GM06990 (cell line): ENCODE measurements at regions not wholly inside any gene's neighbourhood (a gene's known extent, or its start where the extent isn't known, plus 50 kb on each side); places are given as distances from the start of the nearest gene placed in this dataset.

Experiments
- DNase-seq: peaks from one replicate; pipeline ENCODE4 v3.0.0-alpha.2; 2011; ENCODE audit not compliant: insufficient read length; ENCODE audit errors: extremely low read depth
- H3K27me3 ChIP-seq: replicated peaks from 2 replicates; pipeline ENCODE4 v1.6.0; 2011; ENCODE audit warnings: low read length; ENCODE audit not compliant: control insufficient read depth, insufficient read depth
- H3K36me3 ChIP-seq: 2 replicates; pipeline ENCODE4 v1.5.1; 2011; ENCODE audit warnings: low read length; ENCODE audit not compliant: control insufficient read depth, insufficient read depth
- H3K4me3 ChIP-seq: replicated peaks from 2 replicates; pipeline ENCODE4 v1.5.1; 2011; ENCODE audit warnings: low read depth, mild to moderate bottlenecking, control low read depth, low read length
- CTCF ChIP-seq: IDR thresholded peaks from 2 replicates; pipeline ENCODE4 v1.5.1; 2011; ENCODE audit warnings: low read length, control low read depth, mild to moderate bottlenecking, inconsistent platforms; ENCODE audit not compliant: insufficient read depth, poor library complexity, severe bottlenecking

- H3K27me3 ChIP-seq = no peaks in the 10 kb centered on the region
- no peak overlapping the region for H3K4me3 ChIP-seq
- DNase-seq = no peak
- no peak for TF ChIP-seq CTCF
- H3K36me3 ChIP-seq = no peaks in the 10 kb centered on the region
Observed at GRCh38 chr13:99656844-99657381, 155.6 kb downstream of the TM9SF2 start.

GRCh38 chr13:99656092-99656745, 154.9 kb downstream of the TM9SF2 start:
- Histone ChIP-seq H3K27me3 (no peaks in the 10 kb centered on the region), H3K4me3 (no peak overlapping the region), H3K36me3 (no peaks in the 10 kb centered on the region)
- peak; percentile 92 for TF ChIP-seq CTCF
- no peak for DNase-seq

GRCh38 chr13:99655351-99656091, 154.2 kb downstream of the TM9SF2 start:
- Histone ChIP-seq H3K36me3 (no peaks in the 10 kb centered on the region), H3K27me3 (no peaks in the 10 kb centered on the region), H3K4me3 (no peak overlapping the region)
- no peak for TF ChIP-seq CTCF
- DNase-seq = no peak

- Histone ChIP-seq H3K36me3 (no peaks in the 10 kb centered on the region), H3K27me3 (no peaks in the 10 kb centered on the region), H3K4me3 (no peak overlapping the region)
- DNase-seq = no peak
- no peak for TF ChIP-seq CTCF
Observed at GRCh38 chr13:99654076-99654475, 152.8 kb downstream of the TM9SF2 start.

- Histone ChIP-seq H3K27me3 (no peaks in the 10 kb centered on the region), H3K36me3 (no peaks in the 10 kb centered on the region), H3K4me3 (no peak overlapping the region)
- TF ChIP-seq CTCF = no peak
- DNase-seq = no peak
Observed at GRCh38 chr13:99653526-99653925, 152.3 kb downstream of the TM9SF2 start.
